Small intestine (tissue), 7 donors: ENCODE measurements at regions not wholly inside any gene's neighbourhood (a gene's known extent, or its start where the extent isn't known, plus 50 kb on each side); places are given as distances from the start of the nearest gene placed in this dataset.

Experiments used
- DNase-seq, 2 donors: peaks; one replicate each; pipeline versions ENCODE4 v3.0.0 to v3.0.0-alpha.2; 2013
- FAIRE-seq: peaks from 2 replicates; lab custom pipeline; 2012; peaks lifted over from hg19 to GRCh38; lab: Jason Lieb, UNC
- H3K27ac ChIP-seq, 3 donors: one replicate each; pipeline ENCODE4 v1.5.1; 2013; ENCODE audit warnings: low read length in 2 of 3, mild to moderate bottlenecking in 2 of 3, control low read depth in 1 of 3, inconsistent platforms in 1 of 3, low read depth in 1 of 3, moderate library complexity in 1 of 3
- H3K27me3 ChIP-seq, 3 donors: one replicate each; pipeline ENCODE4 v1.6.1; 2013; ENCODE audit warnings: low read length in 3 of 3, inconsistent platforms in 1 of 3; ENCODE audit not compliant: control insufficient read depth in 3 of 3, insufficient read depth in 3 of 3
- H3K36me3 ChIP-seq, 3 donors: one replicate each; pipeline ENCODE4 v1.6.1; 2013; ENCODE audit warnings: low read length in 3 of 3, inconsistent platforms in 1 of 3, low read depth in 1 of 3, mild to moderate bottlenecking in 1 of 3, moderate library complexity in 1 of 3; ENCODE audit not compliant: control insufficient read depth in 3 of 3, insufficient read depth in 2 of 3
- H3K4me1 ChIP-seq, 3 donors: one replicate each; pipeline ENCODE4 v1.6.1; 2013; ENCODE audit warnings: low read length in 2 of 3, inconsistent platforms in 1 of 3, low read depth in 1 of 3, mild to moderate bottlenecking in 1 of 3, moderate library complexity in 1 of 3; ENCODE audit not compliant: control insufficient read depth in 3 of 3, insufficient read depth in 2 of 3
- H3K4me3 ChIP-seq, 3 donors: one replicate each; pipeline ENCODE4 v1.5.1; 2013; ENCODE audit warnings: low read length in 3 of 3, control low read depth in 1 of 3, inconsistent platforms in 1 of 3, low read depth in 1 of 3, mild to moderate bottlenecking in 1 of 3, moderate library complexity in 1 of 3
- H3K9me3 ChIP-seq, 2 donors: one replicate each; pipeline ENCODE4 v1.6.1; 2013; ENCODE audit warnings: low read depth in 1 of 2, low read length in 1 of 2; ENCODE audit not compliant: control insufficient read depth in 2 of 2, insufficient read depth in 1 of 2
- WGBS, 3 donors: extraction: QIAGEN DNeasy Blood & Tissue Kit; methylation state at CpG; one replicate each; pipeline ENCODE4 v1.1.7; 2013; 5-methylcytosine and 5-hydroxymethylcytosine counted together
- donor health status: healthy with polysubstance abuse.
- donor health status: control.
- donor health status: control.
- donor health status: Bipolar disorder and iron deficiency.
- donor health status: healthy.

DNA sequence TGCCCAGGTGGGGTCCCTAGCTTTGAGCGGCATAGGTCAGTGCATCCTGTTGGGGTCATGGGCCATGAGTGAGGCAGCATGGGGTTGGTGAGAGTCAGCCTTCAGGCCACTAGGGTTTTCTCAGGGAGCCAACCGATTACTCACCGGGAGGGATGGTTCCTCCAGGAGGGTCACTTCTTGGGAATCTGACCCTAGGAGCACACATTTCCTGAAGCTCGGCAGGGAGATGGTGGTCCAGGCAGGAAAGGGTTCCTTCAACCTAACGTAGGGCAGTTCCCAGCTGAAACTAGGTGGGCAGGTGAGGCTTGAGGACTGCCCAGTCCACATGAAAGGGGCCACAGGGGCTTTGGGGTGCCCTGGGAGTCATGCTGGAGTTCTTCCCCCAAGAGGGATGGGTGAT is 218.0 kb downstream of the UBE3A start:
- no peak for FAIRE-seq
- no peak for DNase-seq
- no peak overlapping the region for H3K4me3 ChIP-seq
- H3K9me3 ChIP-seq = peaks cover 1 to 95% of the 10 kb centered on the region in 2 donors
- 86 to 90% (median 89%) methylated on average over 5 of the region's 5 CpGs for WGBS, 3 donors
- no peaks in the 10 kb centered on the region for H3K36me3 ChIP-seq
- no peak overlapping the region for H3K27ac ChIP-seq
- no peaks in the 10 kb centered on the region for H3K27me3 ChIP-seq
- no peaks in the 10 kb centered on the region for H3K4me1 ChIP-seq

GRCh38 chr15:25224396-25224795 is 214.4 kb downstream of the UBE3A start:
- Histone ChIP-seq H3K4me1 (no peaks in the 10 kb centered on the region), H3K36me3 (no peaks in the 10 kb centered on the region)

DNA sequence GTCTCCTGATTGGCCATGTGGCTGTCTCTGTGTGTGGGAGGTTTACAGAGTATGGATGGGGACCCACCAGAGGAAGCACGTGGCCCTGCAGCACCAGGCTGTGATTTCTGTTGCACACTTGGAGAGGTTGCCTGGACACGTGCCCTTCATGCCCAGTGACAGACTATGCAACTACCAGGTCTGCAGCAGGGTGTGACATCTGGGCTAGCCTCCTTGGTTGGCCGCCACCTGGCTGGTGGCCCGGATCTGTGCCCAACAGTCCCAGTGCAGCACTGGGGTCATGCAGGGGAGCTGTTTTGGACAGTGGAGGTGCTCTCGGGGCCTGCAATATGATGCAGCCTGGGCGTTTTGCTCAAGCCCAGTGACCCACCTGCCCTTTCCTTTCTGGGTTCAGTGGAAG is 212.5 kb downstream of the UBE3A start:
- Histone ChIP-seq H3K27ac (no peak overlapping the region), H3K27me3 (no peaks in the 10 kb centered on the region), H3K9me3 (peaks cover 2 to 94% of the 10 kb centered on the region in 2 donors), H3K4me3 (no peak overlapping the region), H3K36me3 (no peaks in the 10 kb centered on the region), H3K4me1 (no peaks in the 10 kb centered on the region)
- FAIRE-seq (no peak), DNase-seq (no peak)
- 76 to 85% (median 83%) methylated on average over 6 of the region's 6 CpGs for WGBS, 3 donors

More at GRCh38 chr15:25224396-25224795, 214.4 kb downstream of the UBE3A start:
- H3K9me3 ChIP-seq = peaks cover 2 to 93% of the 10 kb centered on the region in 2 donors
- DNase-seq = no peak
- H3K27ac ChIP-seq = no peak overlapping the region
- no peaks in the 10 kb centered on the region for H3K27me3 ChIP-seq
- no peak overlapping the region for H3K4me3 ChIP-seq
- no peak for FAIRE-seq
- 84 to 91% (median 89%) methylated on average over 5 of the region's 5 CpGs for WGBS, 3 donors

DNA sequence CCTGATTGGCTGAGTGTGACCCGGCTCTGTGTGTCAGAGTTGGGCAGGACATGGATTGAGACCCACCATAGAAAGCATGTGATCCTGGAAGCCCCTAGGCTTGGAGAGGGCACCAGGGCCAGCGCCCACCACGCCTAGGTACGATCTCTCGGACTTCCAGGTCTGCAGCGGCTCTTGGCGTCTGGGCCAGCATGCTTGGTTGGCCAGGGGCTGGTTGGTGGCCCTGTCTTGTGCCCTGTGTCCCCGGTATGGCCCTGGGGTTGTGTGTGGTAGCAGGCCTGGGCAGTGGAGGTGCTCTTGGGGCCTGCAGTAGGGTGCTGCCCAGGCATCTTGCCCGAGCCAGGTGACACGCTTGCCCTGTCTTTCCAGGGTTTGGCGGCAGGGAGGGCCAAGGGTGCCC is 210.6 kb downstream of the UBE3A start:
- WGBS, 3 donors = 89 to 90% (median 90%) methylated on average over 11 of the region's 11 CpGs
- no peak overlapping the region for H3K27ac ChIP-seq

GRCh38 chr15:25230442-25230841 is 208.4 kb downstream of the UBE3A start:
- Histone ChIP-seq H3K9me3 (peaks cover 7 to 94% of the 10 kb centered on the region in 2 donors), H3K36me3 (no peaks in the 10 kb centered on the region), H3K4me3 (no peak overlapping the region), H3K27me3 (no peaks in the 10 kb centered on the region), H3K4me1 (no peaks in the 10 kb centered on the region), H3K27ac (no peak overlapping the region)
- no peak for DNase-seq
- 78 to 84% (median 80%) methylated on average over 10 of the region's 10 CpGs for WGBS, 3 donors
- FAIRE-seq = no peak

More for the DNA sequence above, 210.6 kb downstream of the UBE3A start:
- DNase-seq (no peak), FAIRE-seq (no peak)
- no peak overlapping the region for H3K4me3 ChIP-seq
- no peaks in the 10 kb centered on the region for H3K27me3 ChIP-seq
- peaks cover 2 to 96% of the 10 kb centered on the region in 2 donors for H3K9me3 ChIP-seq
- no peaks in the 10 kb centered on the region for H3K4me1 ChIP-seq
- no peaks in the 10 kb centered on the region for H3K36me3 ChIP-seq

- DNase-seq (no peak), FAIRE-seq (no peak)
- H3K9me3 ChIP-seq = peaks cover 6 to 92% of the 10 kb centered on the region in 2 donors
- H3K27ac ChIP-seq = no peak overlapping the region
- H3K4me1 ChIP-seq = no peaks in the 10 kb centered on the region
- H3K36me3 ChIP-seq = no peaks in the 10 kb centered on the region
- H3K27me3 ChIP-seq = no peaks in the 10 kb centered on the region
- no peak overlapping the region for H3K4me3 ChIP-seq
- 68 to 83% (median 80%) methylated on average over 7 of the region's 7 CpGs for WGBS, 3 donors
Measured at GRCh38 chr15:25233766-25234350, 205.0 kb downstream of the UBE3A start.

GRCh38 chr15:25234831-25235230 is 204.0 kb downstream of the UBE3A start:
- Histone ChIP-seq H3K36me3 (no peaks in the 10 kb centered on the region), H3K9me3 (peaks cover 6 to 89% of the 10 kb centered on the region in 2 donors)
- 71 to 83% (median 78%) methylated on average over 9 of the region's 9 CpGs for WGBS, 3 donors

DNA sequence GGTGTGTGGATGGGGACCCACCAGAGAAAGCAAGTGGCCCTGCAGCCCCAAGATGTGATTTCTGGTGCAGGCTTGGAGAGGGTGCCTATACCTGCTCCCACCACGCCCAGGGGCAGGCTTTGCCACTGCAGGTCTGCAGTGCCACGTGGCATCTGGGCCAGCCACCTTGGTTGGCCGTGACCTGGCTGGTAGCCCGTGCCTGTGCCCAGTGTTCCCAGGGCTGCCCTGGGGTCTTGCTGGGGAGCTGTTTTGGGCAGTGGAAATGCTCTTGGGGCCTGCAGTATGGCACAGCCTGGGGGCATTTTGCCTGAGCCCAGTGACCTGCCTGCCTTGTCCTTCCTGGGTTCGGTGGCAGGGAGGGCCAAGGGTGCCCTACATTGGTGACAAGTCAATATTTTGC is 203.4 kb downstream of the UBE3A start:
- H3K4me3 ChIP-seq = no peak overlapping the region
- 58 to 66% (median 63%) methylated on average over 4 to 5 of the region's 5 CpGs for WGBS, 3 donors
- DNase-seq (no peak), FAIRE-seq (no peak)
- no peak overlapping the region for H3K27ac ChIP-seq
- H3K4me1 ChIP-seq = no peaks in the 10 kb centered on the region
- peaks cover 6 to 89% of the 10 kb centered on the region in 2 donors for H3K9me3 ChIP-seq
- H3K27me3 ChIP-seq = no peaks in the 10 kb centered on the region
- H3K36me3 ChIP-seq = no peaks in the 10 kb centered on the region

More at GRCh38 chr15:25234831-25235230, 204.0 kb downstream of the UBE3A start:
- FAIRE-seq = no peak
- no peak overlapping the region for H3K27ac ChIP-seq
- no peaks in the 10 kb centered on the region for H3K27me3 ChIP-seq
- H3K4me3 ChIP-seq = no peak overlapping the region
- no peaks in the 10 kb centered on the region for H3K4me1 ChIP-seq
- DNase-seq = no peak
